B cell (primary cell): ENCODE measurements at regions not wholly inside any gene's neighbourhood (a gene's known extent, or its start where the extent isn't known, plus 50 kb on each side); places are given as distances from the start of the nearest gene placed in this dataset.

Source experiments
- ATAC-seq: fragments of 200-7000 bp; cut with Tn5 transposase; one replicate; pipeline ENCODE4 v1.10.0; 2021; ENCODE audit warnings: low read depth, mild to moderate bottlenecking, moderate number of reproducible peaks, moderate library complexity
- CTCF ChIA-PET: fragments of 350-600 bp; sonication (Branson Sonifier 250); formaldehyde crosslinking; loops from one replicate; lab custom pipeline; 2021; ENCODE audit warnings: antibody characterized with exemption, inconsistent platforms; lab: Charles Lee
- POLR2A ChIA-PET: fragments of 350-600 bp; sonication (Branson Sonifier 250); formaldehyde crosslinking; loops from one replicate; lab custom pipeline; 2021; ENCODE audit warnings: antibody characterized with exemption; lab: Charles Lee
- DNase-seq: peaks from one replicate; pipeline ENCODE4 v3.0.0; 2013
- H2AFZ ChIP-seq: 2 replicates; pipeline ENCODE4 v1.6.1; 2012; ENCODE audit warnings: mild to moderate bottlenecking, low read depth, low read length; ENCODE audit not compliant: insufficient read depth, poor library complexity, severe bottlenecking
- H3K27ac ChIP-seq, 2 donors: 1 replicate in 1 of 2; 2 replicates in 1 of 2; pipeline ENCODE4 v1.5.1; 2012 to 2013; ENCODE audit warnings: low read length in 2 of 2, mild to moderate bottlenecking in 2 of 2, moderate library complexity in 1 of 2
- H3K27me3 ChIP-seq, 4 experiments: fragments of 200-600 bp in 1 of 4; sonication (generic) in 1 of 4; replicated peaks in 1 of 4; 1 replicate in 2 of 4; 2 replicates in 2 of 4; pipeline versions ENCODE4 v1.6.1 to v1.7.0; 2013 to 2016; ENCODE audit warnings: low read length in 3 of 4, mild to moderate bottlenecking in 2 of 4, mixed read lengths in 1 of 4, moderate library complexity in 1 of 4; ENCODE audit not compliant: insufficient read depth in 4 of 4, control insufficient read depth in 3 of 4; ENCODE audit errors: control extremely low read depth in 1 of 4
- H3K36me3 ChIP-seq, 2 experiments: replicated peaks in 1 of 2; 1 replicate in 1 of 2; 2 replicates in 1 of 2; pipeline versions ENCODE4 v1.6.1 to v1.7.1; 2013; ENCODE audit warnings: low read length in 1 of 2; ENCODE audit not compliant: insufficient read depth in 2 of 2, control insufficient read depth in 1 of 2; ENCODE audit errors: control extremely low read depth in 1 of 2, extremely low read depth in 1 of 2
- H3K4me1 ChIP-seq, 2 donors: fragments of 200-600 bp in 1 of 2; sonication (generic) in 1 of 2; 1 replicate in 1 of 2; 2 replicates in 1 of 2; pipeline versions ENCODE4 v1.5.1 to v1.6.1; 2013 to 2017; ENCODE audit warnings: low read length in 2 of 2; ENCODE audit not compliant: control insufficient read depth in 2 of 2, insufficient read depth in 2 of 2
- H3K4me2 ChIP-seq: replicated peaks from 2 replicates; pipeline ENCODE3; 2012; ENCODE audit warnings: mild to moderate bottlenecking, low read depth, low read length; ENCODE audit not compliant: poor library complexity, severe bottlenecking
- H3K4me3 ChIP-seq, 5 experiments: fragments of 200-600 bp in 1 of 5; sonication (generic) in 1 of 5; 1 replicate in 3 of 5; 2 replicates in 2 of 5; pipeline versions ENCODE4 v1.5.1 to v1.7.0; 2011 to 2016; ENCODE audit warnings: low read length in 4 of 5, mild to moderate bottlenecking in 4 of 5, low read depth in 2 of 5, control low read depth in 1 of 5, moderate library complexity in 1 of 5; ENCODE audit not compliant: insufficient read depth in 1 of 5; ENCODE audit errors: control extremely low read depth in 1 of 5, extremely low read depth in 1 of 5
- H3K79me2 ChIP-seq: fragments of 200-600 bp; sonication (generic); one replicate; pipeline ENCODE4 v1.6.0; 2016; ENCODE audit warnings: low read length; ENCODE audit not compliant: control insufficient read depth, insufficient read depth
- H3K9ac ChIP-seq: fragments of 200-600 bp; sonication (generic); 2 replicates; pipeline ENCODE4 v1.6.1; 2017; ENCODE audit warnings: mild to moderate bottlenecking, low read length, moderate library complexity
- H3K9me3 ChIP-seq, 3 donors: one replicate each; pipeline versions ENCODE4 v1.6.1 to v1.7.1; 2013; ENCODE audit warnings: low read length in 2 of 3; ENCODE audit not compliant: control insufficient read depth in 2 of 3, insufficient read depth in 1 of 3; ENCODE audit errors: control extremely low read depth in 1 of 3
- H4K20me1 ChIP-seq: 2 replicates; pipeline ENCODE4 v1.6.0; 2012; ENCODE audit warnings: mild to moderate bottlenecking, low read length; ENCODE audit not compliant: insufficient read depth, control insufficient read depth, poor library complexity, severe bottlenecking
- H3K27ac Mint-ChIP-seq: one replicate; pipeline ENCODE4 v1.8.0; 2021; ENCODE audit warnings: mixed read lengths
- H3K27me3 Mint-ChIP-seq: one replicate; pipeline ENCODE4 v1.8.0; 2021; ENCODE audit warnings: mixed read lengths
- H3K4me1 Mint-ChIP-seq: one replicate; pipeline ENCODE4 v1.8.0; 2021; ENCODE audit warnings: mixed read lengths
- H3K4me3 Mint-ChIP-seq: one replicate; pipeline ENCODE4 v1.8.0; 2021; ENCODE audit warnings: mixed read lengths
- H3K9me3 Mint-ChIP-seq: one replicate; pipeline ENCODE4 v1.8.0; 2022; ENCODE audit warnings: mixed read lengths; ENCODE audit not compliant: insufficient read depth
- EZH2 ChIP-seq: IDR thresholded peaks from 2 replicates; pipeline ENCODE4 v1.6.1; 2012; ENCODE audit warnings: borderline replicate concordance, low read depth, mild to moderate bottlenecking, moderate library complexity, low read length; ENCODE audit not compliant: insufficient read depth, poor library complexity, severe bottlenecking
- WGBS: methylation state at CpG from one replicate; pipeline ENCODE4 v1.1.5; 2013; ENCODE audit warnings: missing lambda C conversion rate; ENCODE audit not compliant: insufficient coverage; 5-methylcytosine and 5-hydroxymethylcytosine counted together
- intact Hi-C: fragments of 100-400 bp; cut with micrococcal nuclease; formaldehyde crosslinking; loops from one replicate; pipeline ENCODE4 v1.10.0; 2022
- TF ChIP-seq, protein P1 (sequence below): fragments of 200-600 bp; IDR thresholded peaks from one replicate; pipeline ENCODE4 v1.8.0; 2022; ENCODE audit warnings: antibody characterized with exemption, mild to moderate bottlenecking

DNA sequence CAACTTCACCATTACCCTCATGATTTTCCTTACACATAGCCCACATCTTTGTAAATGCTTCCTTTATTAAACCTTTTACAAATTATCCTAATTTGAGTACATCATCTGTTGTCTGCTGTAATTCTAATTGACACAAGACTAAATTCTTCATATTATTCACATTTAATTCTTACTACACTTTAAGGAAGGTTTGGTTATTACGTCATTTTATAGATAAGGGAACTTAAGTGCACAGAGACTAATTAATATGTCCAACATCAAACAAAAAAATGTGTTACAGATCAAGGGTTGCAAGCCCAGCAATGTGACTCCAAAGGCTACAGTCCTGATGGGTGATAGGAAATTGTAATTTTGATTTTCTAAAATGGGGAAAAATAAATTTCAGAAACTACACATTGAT lies 289.1 kb upstream of the ZNF385D start:
- no peak overlapping the region for H2AFZ ChIP-seq
- H3K9me3 ChIP-seq, result no peaks in the 10 kb centered on the region
- H3K36me3 ChIP-seq, result no peaks in the 10 kb centered on the region
- Mint-ChIP-seq H3K27ac (no peak overlapping the region), H3K4me3 (no peak overlapping the region), H3K27me3 (no peaks in the 10 kb centered on the region), H3K9me3 (peaks cover 2% of the 10 kb centered on the region), H3K4me1 (no peaks in the 10 kb centered on the region)
- H3K27ac ChIP-seq, result no peak overlapping the region
- no peak for ATAC-seq
- intact Hi-C loops, result no loop called here
- H3K4me3 ChIP-seq, result no peak overlapping the region
- no peaks in the 10 kb centered on the region for H3K27me3 ChIP-seq
- ChIA-PET POLR2A (no interaction called here), CTCF (no interaction called here)
- no peak for DNase-seq
- H3K9ac ChIP-seq, result no peak overlapping the region
- no peak overlapping the region for H3K4me2 ChIP-seq
- no CpG with 5 or more reads among the region's 1 CpG for WGBS
- no peaks in the 10 kb centered on the region for H4K20me1 ChIP-seq
- H3K4me1 ChIP-seq, result no peaks in the 10 kb centered on the region
- no peaks in the 10 kb centered on the region for H3K79me2 ChIP-seq
- no peak for TF ChIP-seq EZH2
- TF ChIP-seq, protein P1, sequence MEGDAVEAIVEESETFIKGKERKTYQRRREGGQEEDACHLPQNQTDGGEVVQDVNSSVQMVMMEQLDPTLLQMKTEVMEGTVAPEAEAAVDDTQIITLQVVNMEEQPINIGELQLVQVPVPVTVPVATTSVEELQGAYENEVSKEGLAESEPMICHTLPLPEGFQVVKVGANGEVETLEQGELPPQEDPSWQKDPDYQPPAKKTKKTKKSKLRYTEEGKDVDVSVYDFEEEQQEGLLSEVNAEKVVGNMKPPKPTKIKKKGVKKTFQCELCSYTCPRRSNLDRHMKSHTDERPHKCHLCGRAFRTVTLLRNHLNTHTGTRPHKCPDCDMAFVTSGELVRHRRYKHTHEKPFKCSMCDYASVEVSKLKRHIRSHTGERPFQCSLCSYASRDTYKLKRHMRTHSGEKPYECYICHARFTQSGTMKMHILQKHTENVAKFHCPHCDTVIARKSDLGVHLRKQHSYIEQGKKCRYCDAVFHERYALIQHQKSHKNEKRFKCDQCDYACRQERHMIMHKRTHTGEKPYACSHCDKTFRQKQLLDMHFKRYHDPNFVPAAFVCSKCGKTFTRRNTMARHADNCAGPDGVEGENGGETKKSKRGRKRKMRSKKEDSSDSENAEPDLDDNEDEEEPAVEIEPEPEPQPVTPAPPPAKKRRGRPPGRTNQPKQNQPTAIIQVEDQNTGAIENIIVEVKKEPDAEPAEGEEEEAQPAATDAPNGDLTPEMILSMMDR, result no peak

DNA sequence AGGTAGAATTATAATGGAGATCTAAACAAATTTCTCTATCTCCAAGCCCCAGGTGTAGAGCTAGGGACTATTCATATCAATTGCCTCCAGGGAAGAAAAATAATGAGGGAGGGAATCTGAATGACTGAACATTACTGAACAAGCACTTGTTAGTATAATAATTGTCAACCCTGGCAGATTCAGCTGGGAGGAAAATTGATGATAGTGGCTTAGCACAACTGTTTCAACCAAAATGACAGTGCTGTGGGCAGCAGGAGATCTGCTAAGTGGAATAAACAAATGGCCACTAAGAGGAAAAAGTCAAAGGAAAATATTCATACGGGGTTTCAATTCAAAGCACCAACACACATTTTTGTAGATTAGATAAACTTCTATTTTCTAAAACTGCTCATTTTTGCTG lies 294.9 kb upstream of the ZNF385D start:
- intact Hi-C loops, result no loop called here
- ChIA-PET CTCF (no interaction called here), POLR2A (no interaction called here)
- no peak overlapping the region for H2AFZ ChIP-seq
- H3K27ac Mint-ChIP-seq, result no peak overlapping the region
- no peaks in the 10 kb centered on the region for H3K27me3 Mint-ChIP-seq
- ATAC-seq (no peak), DNase-seq (no peak)
- H3K27me3 ChIP-seq, result no peaks in the 10 kb centered on the region
- H4K20me1 ChIP-seq, result no peaks in the 10 kb centered on the region
- no peaks in the 10 kb centered on the region for H3K79me2 ChIP-seq
- no peaks in the 10 kb centered on the region for H3K4me1 ChIP-seq
- H3K4me3 Mint-ChIP-seq, result no peak overlapping the region
- H3K4me3 ChIP-seq, result no peak overlapping the region
- WGBS, result no CpG with 5 or more reads among the region's 1 CpG
- H3K27ac ChIP-seq, result no peak overlapping the region
- peaks cover 2% of the 10 kb centered on the region for H3K9me3 Mint-ChIP-seq
- TF ChIP-seq, protein P1, result no peak
- no peak for TF ChIP-seq EZH2
- no peak overlapping the region for H3K4me2 ChIP-seq
- no peaks in the 10 kb centered on the region for H3K4me1 Mint-ChIP-seq
- no peaks in the 10 kb centered on the region for H3K9me3 ChIP-seq
- no peak overlapping the region for H3K9ac ChIP-seq
- no peaks in the 10 kb centered on the region for H3K36me3 ChIP-seq
